ENCODE measurements at regions not wholly inside any gene's neighbourhood (a gene's known extent, or its start where the extent isn't known, plus 50 kb on each side); places are given as distances from the start of the nearest gene placed in this dataset.

DNA sequence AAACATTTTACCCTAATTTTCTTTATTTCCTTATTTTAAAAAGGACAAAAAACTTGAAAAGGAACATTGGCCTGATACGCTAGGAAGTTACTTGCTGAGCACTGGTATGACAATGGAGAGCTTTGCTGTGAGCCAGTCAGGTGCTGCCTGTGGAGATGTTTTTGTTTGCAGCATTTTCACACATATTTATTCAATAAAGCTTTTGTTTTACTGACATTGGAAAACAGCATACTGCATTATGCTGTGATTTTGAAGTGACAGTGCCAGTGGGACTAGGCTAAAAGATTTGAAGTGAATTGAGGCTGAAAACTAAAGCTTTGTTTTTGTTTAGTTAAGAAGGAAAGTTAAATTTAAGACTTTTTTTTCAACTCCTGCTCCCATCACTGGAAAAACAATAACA is 470.7 kb upstream of the ZEB2 start:
- TF ChIP-seq, protein P1, sequence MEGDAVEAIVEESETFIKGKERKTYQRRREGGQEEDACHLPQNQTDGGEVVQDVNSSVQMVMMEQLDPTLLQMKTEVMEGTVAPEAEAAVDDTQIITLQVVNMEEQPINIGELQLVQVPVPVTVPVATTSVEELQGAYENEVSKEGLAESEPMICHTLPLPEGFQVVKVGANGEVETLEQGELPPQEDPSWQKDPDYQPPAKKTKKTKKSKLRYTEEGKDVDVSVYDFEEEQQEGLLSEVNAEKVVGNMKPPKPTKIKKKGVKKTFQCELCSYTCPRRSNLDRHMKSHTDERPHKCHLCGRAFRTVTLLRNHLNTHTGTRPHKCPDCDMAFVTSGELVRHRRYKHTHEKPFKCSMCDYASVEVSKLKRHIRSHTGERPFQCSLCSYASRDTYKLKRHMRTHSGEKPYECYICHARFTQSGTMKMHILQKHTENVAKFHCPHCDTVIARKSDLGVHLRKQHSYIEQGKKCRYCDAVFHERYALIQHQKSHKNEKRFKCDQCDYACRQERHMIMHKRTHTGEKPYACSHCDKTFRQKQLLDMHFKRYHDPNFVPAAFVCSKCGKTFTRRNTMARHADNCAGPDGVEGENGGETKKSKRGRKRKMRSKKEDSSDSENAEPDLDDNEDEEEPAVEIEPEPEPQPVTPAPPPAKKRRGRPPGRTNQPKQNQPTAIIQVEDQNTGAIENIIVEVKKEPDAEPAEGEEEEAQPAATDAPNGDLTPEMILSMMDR (conservative IDR thresholded peaks at IDR 0.05; ENCODE audit: low read depth, low read length) = no peak
- no peak for TF ChIP-seq EZH2 (IDR thresholded peaks at IDR 0.05; ENCODE audit: borderline replicate concordance, low read depth, low read length, poor library complexity, severe bottlenecking)
